T-helper 2 cell treated with Interferon-gamma antibody and Interleukin-4, amounts not matched to agents 100 ng/mL and 5 ng/mL, for 36 hours (primary cell): ENCODE measurements at regions not wholly inside any gene's neighbourhood (a gene's known extent, or its start where the extent isn't known, plus 50 kb on each side); places are given as distances from the start of the nearest gene placed in this dataset.

Source experiments
- intact Hi-C: fragments of 100-400 bp; cut with micrococcal nuclease; formaldehyde crosslinking; loops from one replicate; pipeline ENCODE4 v1.15.1; 2023

DNA sequence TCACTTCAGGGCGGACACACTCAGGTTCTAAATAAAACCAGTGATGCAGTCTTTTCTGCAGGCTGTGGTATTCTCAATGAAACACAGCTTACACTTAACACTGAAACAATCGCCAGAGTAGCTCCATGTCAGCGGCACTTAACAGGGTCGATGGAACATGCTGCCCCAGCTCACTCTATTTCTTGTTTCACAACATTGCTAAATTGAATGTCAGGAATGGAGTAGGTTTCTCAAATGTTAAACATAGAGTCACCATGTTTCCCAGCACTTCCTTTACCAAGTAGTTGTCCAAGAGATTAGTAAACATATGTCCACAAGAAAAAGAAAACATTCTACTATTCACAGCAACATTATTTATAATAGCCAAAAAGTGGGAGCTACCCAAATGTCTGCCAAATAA lies 306.9 kb downstream of the SLITRK6 start:
- intact Hi-C loops: no loop called here

DNA sequence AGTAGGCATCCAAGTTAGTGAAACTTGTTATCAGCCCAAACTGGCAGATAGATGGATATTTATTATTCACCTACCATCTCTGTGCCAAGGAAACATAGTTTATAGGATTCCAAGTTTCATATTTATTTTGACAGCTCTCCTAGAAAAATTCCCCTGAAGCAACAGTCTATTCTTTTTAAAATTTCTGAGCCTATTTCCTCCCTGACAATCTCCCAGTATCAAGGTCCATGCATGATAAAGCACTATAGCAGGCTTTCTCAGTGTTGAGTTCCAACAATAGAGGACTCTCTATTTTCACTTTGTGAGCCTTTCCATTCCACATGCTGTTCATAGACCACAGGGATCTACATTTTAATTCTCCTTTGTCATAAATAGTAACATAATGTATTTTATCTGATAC lies 312.6 kb downstream of the SLITRK6 start:
- intact Hi-C loops: no loop called here

DNA sequence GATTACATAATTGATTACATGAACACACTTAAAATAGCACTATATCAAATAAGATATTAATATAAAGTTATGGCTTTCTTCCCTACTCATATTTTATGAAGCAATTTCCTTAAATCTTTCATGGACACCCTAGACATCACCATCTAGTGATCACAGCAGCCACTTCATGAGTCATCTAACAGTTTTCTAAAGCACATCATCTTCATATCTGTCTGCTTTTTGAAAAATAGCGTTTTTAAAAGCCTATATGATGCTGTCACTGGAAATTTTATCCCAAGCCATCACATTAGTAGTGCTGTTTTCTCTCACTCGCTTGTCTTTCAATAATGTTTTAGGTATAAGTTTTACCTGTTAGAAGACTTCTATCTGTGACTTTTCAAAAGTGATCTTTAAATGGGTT lies 326.1 kb downstream of the SLITRK6 start:
- intact Hi-C loops: no loop called here

DNA sequence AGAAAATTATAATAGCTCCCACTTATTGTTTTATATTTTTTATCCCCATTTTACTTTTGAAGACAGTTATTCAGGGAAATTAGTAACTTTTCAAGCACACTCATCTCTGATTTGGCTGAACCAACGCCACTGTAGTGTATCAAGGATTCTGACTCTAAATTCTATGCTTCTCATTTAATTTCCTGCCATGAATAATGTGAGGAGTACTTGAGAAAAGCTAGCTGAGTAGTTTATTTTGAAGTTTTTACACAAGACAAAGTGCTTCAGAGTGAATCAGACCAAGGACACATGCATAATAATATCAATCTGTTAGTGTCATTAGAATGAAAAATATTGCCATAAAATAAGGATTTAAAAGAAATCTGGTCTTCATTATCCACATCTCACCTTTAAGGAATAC lies 329.9 kb downstream of the SLITRK6 start:
- intact Hi-C loops: no loop called here

DNA sequence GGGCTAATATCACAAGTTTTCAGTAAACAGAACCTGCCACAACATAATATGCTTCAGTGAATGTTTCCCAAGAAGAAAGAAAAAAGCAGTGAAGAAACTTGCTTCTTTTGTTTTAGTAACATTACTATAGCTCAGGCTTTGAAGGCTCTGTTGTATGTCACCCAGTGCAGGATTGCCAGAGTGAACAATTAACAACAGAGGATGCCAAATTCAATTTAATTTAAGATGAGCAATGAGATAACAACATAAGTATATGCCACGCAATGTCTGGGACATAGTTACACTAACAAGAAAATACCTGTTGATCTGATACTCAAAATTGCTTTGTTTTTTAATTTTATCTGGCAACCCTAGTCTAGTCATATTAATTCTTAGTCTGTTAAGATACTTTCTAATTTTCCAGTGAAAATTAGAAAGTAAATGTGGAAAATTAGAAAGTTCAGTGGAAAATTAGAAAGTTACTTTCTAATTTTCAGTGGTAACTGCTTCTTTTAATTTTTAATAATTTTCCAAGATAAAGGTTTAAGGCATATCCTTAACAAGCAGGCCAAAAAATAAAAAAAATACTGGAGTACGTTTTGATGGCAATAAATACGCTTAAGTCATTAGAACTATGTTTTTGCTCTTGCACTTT lies 336.3 kb downstream of the SLITRK6 start:
- intact Hi-C loops: no loop called here

DNA sequence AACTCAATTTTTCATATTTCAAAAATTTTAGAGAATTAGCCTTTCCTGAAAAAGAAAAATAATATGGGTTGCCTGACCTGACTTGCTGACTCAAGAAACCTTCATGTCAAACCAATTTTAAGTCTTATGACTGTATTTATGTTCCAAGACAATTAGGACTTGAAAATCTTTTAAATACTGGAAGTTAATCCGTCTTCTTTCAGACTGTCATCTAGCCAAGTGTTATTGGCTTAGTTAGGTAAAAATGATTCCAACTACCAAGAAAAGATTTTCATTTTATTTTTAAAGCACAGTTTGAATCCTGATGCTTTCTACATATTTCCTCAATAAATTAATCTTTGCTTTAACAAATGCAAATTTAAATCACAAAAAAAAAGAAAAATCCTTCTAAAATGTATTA lies 337.6 kb downstream of the SLITRK6 start:
- intact Hi-C loops: no loop called here

DNA sequence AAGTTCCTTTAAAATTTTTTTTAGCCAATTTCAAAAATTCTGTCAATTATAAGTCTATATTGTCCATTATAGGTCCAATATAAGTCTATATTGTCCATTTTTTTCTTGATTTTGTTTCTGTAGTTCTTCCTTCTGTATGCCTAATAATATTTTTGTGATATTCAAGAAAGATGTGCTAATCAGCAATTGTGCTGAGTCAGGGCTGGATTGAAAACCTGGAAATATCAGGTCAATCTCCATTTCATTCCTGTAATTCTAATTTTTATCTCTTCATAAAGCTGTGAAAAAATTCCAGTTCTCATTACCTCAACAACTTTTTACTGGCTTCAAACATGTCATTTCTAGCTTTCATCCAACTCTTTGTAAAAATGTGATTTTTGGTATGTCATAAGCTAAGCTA lies 353.7 kb downstream of the SLITRK6 start:
- intact Hi-C loops: no loop called here

DNA sequence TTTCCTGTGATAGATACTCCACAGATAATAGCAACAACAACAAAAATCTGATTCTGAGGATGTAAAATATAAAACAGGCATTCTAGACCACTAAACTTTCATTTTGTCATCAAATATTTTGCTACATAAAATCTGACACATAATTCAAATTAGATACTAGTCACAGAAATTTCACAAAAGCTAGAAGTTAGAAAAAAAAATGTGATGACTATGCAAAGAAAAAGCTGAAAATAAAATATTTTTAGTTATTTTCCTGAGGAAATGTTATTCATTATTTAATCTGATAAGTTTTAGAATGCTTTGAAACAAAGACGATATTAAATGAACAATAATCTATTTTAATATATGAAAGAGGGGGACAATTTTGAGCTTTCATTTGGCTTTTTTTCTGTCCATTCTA lies 357.2 kb downstream of the SLITRK6 start:
- intact Hi-C loops: no loop called here

DNA sequence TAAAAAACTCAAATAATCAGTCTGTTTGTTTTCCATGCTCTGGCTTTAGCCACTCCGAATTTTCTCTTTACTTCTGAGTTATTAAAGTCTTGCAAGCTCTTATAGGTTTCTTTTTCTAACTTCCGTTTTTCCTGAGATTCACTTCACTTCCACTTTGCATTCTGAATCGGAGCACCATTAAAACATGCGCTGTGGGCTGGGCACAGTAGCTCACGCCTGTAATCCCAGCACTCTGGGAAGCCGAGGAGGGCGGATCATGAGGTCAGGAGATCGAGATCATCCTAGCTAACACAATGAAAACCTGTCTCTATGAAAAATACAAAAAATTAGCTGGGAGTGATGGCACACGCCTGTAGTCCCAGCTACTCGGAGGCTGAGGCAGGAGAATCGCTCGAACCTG lies 357.9 kb downstream of the SLITRK6 start:
- intact Hi-C loops: no loop called here

DNA sequence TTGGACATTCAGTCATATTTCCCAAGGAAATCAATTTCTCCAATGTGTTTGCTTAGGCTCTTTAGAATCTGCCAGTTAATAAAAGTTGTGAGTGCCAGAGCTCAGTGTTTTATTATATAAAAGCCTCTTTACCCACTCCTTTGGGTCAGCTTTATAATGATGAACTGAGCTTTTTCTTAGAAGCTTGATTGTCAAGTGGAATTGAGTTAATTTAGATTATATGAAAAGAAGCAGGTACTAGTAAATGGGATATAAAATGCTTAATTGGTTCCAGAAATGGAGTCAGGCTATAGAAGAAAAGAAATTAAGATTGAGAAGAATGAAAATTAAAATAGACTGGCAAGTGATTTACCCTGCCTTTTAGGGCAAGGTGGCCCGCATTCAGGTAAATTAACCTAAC lies 363.2 kb downstream of the SLITRK6 start:
- intact Hi-C loops: no loop called here

DNA sequence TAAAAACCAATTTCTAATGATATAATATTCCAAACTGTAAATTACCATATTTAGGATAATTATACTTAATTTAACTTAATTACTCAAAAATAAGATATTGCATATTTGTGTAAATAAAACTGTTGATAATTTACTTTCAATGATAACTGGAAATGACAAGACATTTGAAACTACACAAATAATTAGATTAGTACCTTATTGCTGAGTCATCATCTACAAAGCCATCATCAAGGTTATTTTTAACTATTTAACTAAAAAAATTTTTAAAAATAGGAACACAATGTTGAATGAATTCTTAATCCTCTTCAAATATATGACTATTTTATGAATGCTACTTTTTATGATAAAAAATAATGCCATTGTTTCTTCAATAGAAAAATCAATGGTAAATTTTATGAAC lies 364.3 kb downstream of the SLITRK6 start:
- intact Hi-C loops: no loop called here

DNA sequence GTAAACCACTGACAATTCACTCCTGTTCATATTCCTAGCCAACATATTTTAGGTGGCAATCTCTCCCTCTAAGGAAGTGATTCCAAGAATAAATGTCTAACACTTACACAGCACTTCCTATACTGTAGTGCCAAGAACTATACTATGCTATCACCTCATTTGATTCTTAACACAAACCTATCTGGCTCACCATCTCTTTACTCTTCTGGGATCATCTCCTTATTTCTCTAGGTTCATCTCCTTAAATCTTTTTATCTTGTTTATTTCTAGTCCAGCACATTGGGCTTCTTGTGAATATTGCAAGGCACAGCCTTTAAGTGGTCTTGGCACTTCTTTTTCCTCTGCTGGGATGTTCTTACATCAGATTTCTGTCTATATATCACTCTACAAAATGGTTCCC lies 366.3 kb downstream of the SLITRK6 start:
- intact Hi-C loops: no loop called here

DNA sequence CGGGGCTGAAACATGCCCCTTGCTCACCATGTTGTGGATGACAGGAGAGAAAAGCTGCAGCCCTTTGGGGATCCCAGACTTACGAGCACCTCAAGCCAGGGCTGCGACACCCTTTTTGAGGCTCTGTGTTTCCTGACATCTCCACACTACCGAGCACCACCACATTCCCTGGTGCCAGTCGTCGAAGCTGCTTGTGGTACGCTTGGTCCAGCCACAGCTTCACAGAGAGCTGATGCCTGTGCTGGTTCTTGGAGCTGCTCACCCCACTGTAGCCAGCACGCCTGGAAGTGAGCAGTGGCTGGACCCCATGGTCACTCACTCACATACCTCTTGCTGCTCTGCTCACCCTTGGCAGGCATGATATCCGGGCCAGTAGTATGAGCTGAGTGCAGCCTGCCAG lies 367.5 kb downstream of the SLITRK6 start:
- intact Hi-C loops: no loop called here

DNA sequence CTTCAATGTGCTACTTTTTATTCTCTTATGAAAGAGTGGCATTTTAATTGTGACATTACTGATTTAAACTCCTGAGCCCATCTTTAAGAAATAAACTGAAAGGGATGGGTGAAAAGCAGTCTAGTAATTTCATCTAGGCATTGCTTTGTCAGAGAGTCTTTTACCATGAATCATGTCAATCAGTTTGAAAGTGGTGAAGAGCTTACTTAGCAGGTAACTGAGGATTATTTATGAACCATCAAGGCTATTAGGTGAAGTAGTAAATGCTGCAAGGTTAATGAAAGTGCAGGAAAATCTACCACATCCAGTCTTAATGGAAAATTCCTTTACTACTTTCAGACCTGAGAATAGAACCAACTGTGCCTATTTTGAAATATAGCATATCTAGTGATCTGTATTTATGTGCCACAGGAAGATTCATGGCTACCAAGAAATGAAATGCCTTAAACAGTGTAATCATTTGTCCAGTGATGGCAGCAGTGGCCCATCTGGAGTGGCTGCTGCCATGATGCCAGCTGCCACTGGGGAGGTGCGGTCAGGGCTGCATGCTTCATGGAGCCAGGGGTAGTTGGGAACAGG lies 368.9 kb downstream of the SLITRK6 start:
- intact Hi-C loops: no loop called here

DNA sequence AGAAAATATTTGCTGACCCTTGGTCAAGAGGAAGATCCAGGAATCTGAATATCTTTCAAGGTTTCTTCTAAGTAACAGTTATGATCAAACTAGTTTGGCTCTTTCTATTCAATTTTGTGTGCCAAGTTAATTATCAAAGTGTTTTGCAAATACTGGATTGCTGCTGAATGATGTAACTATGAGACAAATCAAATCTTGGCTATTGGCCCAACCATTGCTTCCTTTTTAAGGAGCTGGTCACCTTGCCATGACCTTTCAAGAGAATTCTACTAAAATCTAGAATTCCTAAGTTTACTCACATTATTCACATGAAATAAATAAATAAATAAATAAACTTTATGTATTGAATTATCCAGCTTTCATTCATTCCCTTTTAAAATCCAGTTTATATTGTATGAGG lies 371.8 kb downstream of the SLITRK6 start:
- intact Hi-C loops: no loop called here

DNA sequence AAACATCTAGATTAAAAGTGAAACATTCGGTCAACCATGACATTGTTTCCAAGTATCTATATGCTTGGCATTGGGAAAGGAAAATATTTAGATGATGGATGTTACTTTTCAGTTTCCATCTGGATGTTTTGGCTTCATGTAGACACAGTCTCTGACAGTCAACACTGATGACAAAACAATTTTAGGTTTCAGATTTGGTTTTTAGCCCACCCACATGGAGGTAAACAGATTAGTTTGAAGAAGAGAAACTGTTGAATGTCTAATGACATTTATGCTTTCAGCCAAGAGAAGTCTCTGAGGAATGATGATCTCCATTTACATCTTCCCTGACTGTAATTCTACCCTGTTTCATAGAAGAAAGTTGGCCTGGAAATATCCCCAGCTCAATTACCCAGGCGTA lies 379.1 kb downstream of the SLITRK6 start:
- intact Hi-C loops: no loop called here

DNA sequence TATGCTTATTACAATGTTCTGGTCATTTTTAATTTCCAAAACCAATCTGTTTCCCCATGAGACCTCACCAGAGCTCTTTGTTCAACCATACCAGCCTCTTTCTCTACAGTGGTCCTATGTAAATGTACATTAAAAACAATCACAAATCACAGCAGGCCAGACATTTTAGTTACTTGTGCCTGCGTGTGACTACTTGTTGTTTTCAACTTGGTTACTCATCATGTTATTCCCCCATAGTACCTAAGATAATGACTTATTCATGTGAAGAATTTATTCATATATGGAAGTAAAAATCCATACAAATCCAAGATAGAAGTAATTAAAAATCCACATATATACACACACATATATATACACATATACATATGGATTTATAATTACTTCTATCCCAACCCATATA lies 379.6 kb downstream of the SLITRK6 start:
- intact Hi-C loops: no loop called here

DNA sequence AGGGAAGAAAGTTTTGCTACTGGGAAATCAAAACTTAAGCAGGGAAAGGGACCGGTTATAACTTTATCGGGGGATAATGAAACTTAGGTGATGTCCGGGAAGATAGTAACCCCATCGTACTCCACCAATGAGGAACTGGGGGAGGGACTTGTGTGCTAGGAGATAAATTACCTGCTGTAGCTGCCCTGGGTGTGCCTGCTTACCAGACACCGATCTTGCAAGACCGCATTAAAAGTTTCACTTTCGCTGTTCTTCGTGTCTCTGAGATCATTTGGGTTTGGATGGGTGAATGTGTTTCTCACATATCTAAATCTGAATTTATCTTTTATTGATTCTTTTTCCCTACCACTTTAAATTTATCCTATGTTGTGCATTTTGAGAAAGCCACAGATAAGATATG lies 381.4 kb downstream of the SLITRK6 start:
- intact Hi-C loops: no loop called here

DNA sequence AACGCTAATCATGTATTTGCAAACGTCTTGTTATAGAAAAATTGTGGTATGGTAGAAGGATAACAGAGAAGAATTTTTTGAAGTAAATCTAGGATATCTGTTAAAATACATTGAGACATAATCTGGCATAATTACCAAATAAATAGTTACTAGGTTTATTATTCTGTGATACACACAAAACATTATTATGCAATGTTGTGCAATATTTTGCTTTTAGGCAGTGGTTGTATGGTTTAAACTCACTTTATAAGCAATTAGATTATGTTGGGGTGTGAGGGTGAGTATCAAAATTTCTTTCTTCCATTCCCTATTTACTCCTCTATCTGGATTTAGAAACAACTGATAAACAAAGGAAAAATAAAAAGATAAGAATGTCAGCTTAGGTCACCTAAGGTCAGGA lies 385.6 kb downstream of the SLITRK6 start:
- intact Hi-C loops: no loop called here

DNA sequence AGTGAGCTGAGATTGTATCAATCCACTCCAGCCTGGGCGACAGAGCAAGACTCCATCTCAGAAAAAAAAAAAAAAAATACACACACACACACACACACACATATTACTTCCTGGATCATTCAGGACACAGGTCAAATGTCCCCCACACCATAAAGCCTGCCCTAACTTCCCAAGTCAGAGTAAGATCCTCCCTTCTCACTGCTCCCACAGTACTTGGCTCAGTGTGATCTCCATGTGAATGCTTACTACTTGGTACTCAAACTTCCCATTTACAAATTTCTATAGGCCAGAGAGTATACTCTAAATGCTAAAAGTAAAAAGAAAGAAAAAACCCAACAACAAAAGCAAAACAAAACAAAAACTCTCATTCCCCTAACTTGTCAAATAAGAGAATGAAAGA lies 386.8 kb downstream of the SLITRK6 start:
- intact Hi-C loops: no loop called here

DNA sequence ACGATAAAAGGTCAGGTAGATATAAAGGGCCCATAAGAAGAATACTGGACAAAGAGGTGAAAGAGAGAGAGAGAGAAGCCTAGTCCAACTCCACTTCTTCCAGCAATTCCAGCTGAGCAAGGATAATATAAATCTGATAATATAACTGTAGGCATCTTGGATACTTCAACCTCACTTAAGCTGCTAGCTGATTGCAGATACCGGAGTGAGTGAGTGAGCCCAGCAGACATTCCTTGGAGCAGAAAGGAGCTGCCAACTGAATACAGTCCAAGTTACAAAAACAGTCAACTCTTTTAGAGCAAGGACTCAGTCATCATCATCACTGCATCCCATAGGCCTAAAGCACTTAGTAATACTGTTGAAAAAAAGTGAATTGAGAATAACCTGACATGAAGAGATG lies 387.6 kb downstream of the SLITRK6 start:
- intact Hi-C loops: no loop called here

DNA sequence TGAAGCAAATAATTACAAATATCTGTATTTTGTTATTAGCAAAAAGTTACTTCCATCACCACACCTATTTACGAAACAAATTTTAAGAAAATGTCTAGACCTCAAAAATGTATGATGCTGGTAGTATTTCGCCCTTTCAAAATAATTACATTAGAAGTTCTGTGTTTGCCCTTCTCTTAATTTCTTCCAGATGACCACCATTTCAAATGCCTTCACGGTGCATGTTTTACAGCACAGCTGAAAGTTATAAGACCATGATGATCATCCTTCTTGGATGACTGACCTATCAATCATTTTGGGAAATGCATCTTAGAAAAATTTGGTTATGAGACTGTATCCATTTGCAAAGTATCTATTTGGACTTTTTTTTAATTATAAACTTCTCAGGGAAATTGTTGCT lies 390.8 kb downstream of the SLITRK6 start:
- intact Hi-C loops: no loop called here

DNA sequence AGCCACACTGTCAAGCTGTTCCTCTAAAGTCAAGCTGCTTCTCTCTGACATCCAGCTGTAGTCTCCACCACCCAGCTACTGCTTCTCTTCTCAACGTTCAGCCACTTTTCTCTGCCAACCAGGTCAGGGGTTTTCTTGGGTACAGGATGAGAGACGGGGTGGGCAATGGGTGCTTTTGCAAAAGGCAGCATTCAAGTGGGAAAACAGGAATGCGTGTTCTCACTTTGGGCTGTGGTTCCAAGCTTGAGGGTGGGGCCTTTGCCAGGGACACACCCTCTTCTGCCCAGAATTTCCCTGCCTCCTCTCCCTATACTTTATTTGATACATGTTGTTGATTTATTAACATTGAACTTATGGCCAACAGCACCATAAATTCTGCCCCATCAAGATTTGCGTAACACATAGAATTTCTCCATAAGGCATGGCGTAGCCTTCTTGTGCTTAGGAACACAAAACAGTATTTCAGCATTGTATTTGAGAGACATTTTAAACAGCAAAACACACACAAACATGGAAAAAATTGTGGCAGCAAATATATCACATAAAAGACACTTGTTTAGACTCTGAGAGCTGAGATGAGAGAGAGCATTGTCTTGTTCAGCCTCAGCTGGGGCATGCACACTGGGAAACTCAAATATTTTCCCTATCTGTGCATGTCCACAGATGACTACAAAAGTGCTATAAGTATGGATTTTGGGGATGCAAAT lies 392.8 kb downstream of the SLITRK6 start:
- intact Hi-C loops: no loop called here
